A673 (cell line): ENCODE measurements at regions not wholly inside any gene's neighbourhood (a gene's known extent, or its start where the extent isn't known, plus 50 kb on each side); places are given as distances from the start of the nearest gene placed in this dataset.

Experiments used
- BruUV-seq: library from RNA; stranded (reverse); fragments of 400-500 nt; replicated peaks from 2 replicates; lab custom pipeline; 2021; lab: Mats Ljungman, UMichigan
- CTCF ChIA-PET: fragments of 300-600 bp; sonication (Branson Sonifier 250); formaldehyde crosslinking; loops from one replicate; lab custom pipeline; 2022; ENCODE audit warnings: antibody characterized with exemption; lab: Charles Lee
- POLR2A ChIA-PET: fragments of 300-600 bp; sonication (Branson Sonifier 250); formaldehyde crosslinking; loops from one replicate; lab custom pipeline; 2022; ENCODE audit warnings: antibody characterized with exemption; ENCODE audit not compliant: low non-redundant PET; lab: Charles Lee
- DNase-seq: peaks from one replicate; pipeline ENCODE4 v3.0.0-alpha.2; 2015; ENCODE audit warnings: low spot score
- H3K27ac ChIP-seq: fragments of 200-600 bp; sonication (generic); 2 replicates; pipeline ENCODE4 v1.5.1; 2016; ENCODE audit warnings: mixed run types, low read depth, mild to moderate bottlenecking, mixed read lengths, antibody characterized with exemption, low read length; ENCODE audit not compliant: poor library complexity, severe bottlenecking
- H3K27me3 ChIP-seq: fragments of 200-600 bp; sonication (generic); replicated peaks from 2 replicates; pipeline ENCODE4 v1.6.1; 2017; ENCODE audit warnings: mixed run types, low read depth, mild to moderate bottlenecking, mixed read lengths, antibody characterized with exemption, low read length; ENCODE audit not compliant: insufficient read depth, poor library complexity
- H3K36me3 ChIP-seq: fragments of 200-600 bp; sonication (generic); 2 replicates; pipeline ENCODE4 v1.6.1; 2016; ENCODE audit warnings: mixed run types, mild to moderate bottlenecking, mixed read lengths, antibody characterized with exemption, low read length; ENCODE audit not compliant: insufficient read depth, poor library complexity, severe bottlenecking
- H3K4me1 ChIP-seq: fragments of 200-600 bp; sonication (generic); 2 replicates; pipeline ENCODE4 v1.6.1; 2017; ENCODE audit warnings: mixed run types, mild to moderate bottlenecking, mixed read lengths, antibody characterized with exemption, low read length; ENCODE audit not compliant: insufficient read depth, poor library complexity, severe bottlenecking
- H3K4me3 ChIP-seq: fragments of 200-600 bp; sonication (generic); 2 replicates; pipeline ENCODE4 v1.5.1; 2016; ENCODE audit warnings: low read depth, mixed run types, mild to moderate bottlenecking, mixed read lengths, low read length; ENCODE audit not compliant: poor library complexity, severe bottlenecking
- H3K9me3 ChIP-seq: fragments of 200-600 bp; sonication (generic); 2 replicates; pipeline ENCODE4 v1.6.1; 2016; ENCODE audit warnings: mixed run types, low read depth, mild to moderate bottlenecking, mixed read lengths, antibody characterized with exemption, low read length; ENCODE audit not compliant: poor library complexity, severe bottlenecking
- CTCF ChIP-seq: fragments of 300-800, 200-600 bp; sonication (generic); conservative IDR thresholded peaks from 2 replicates; pipeline ENCODE4 v1.5.1; 2017; ENCODE audit warnings: low read depth, mild to moderate bottlenecking, antibody characterized with exemption, low read length, moderate library complexity, mixed read lengths
- EZH2 ChIP-seq: fragments of 200-600 bp; sonication (generic); IDR thresholded peaks from 2 replicates; pipeline ENCODE4 v1.6.1; 2017; ENCODE audit warnings: borderline replicate concordance, low read depth, mild to moderate bottlenecking, mixed read lengths, antibody characterized with exemption, low read length; ENCODE audit not compliant: poor library complexity, severe bottlenecking
- intact Hi-C: fragments of 100-400 bp; cut with micrococcal nuclease; formaldehyde crosslinking; loops from one replicate; pipeline ENCODE4 v1.10.0; 2022; ENCODE audit not compliant: unreplicated experiment

GRCh38 chrX:82556588-82556987, 951.5 kb upstream of the POU3F4 start:
- ChIA-PET POLR2A (no interaction called here), CTCF (no interaction called here)
- no peak for DNase-seq
- Histone ChIP-seq H3K4me3 (no peak overlapping the region), H3K27me3 (no peaks in the 10 kb centered on the region), H3K9me3 (peaks cover 38% of the 10 kb centered on the region), H3K36me3 (no peaks in the 10 kb centered on the region), H3K4me1 (no peaks in the 10 kb centered on the region), H3K27ac (no peak overlapping the region)
- intact Hi-C loops: no loop called here
- BruUV-seq: no TSS peak
- TF ChIP-seq CTCF: no peak
- no peak for TF ChIP-seq EZH2

GRCh38 chrX:82585868-82586267, 922.2 kb upstream of the POU3F4 start:
- ChIA-PET CTCF (no interaction called here), POLR2A (no interaction called here)
- BruUV-seq: no TSS peak
- Histone ChIP-seq H3K27ac (no peak overlapping the region), H3K4me1 (no peaks in the 10 kb centered on the region), H3K4me3 (no peak overlapping the region), H3K36me3 (no peaks in the 10 kb centered on the region), H3K27me3 (no peaks in the 10 kb centered on the region), H3K9me3 (no peaks in the 10 kb centered on the region)
- DNase-seq: no peak
- TF ChIP-seq CTCF (no peak), EZH2 (no peak)
- intact Hi-C loops: no loop called here

- no peaks in the 10 kb centered on the region for H3K36me3 ChIP-seq
- ChIA-PET CTCF (no interaction called here), POLR2A (no interaction called here)
- intact Hi-C loops: no loop called here
- peak; percentile 3 for DNase-seq
- H3K27ac ChIP-seq: no peak overlapping the region
- no peaks in the 10 kb centered on the region for H3K4me1 ChIP-seq
- H3K9me3 ChIP-seq: peaks cover 5% of the 10 kb centered on the region
- no peak overlapping the region for H3K4me3 ChIP-seq
- no peak for TF ChIP-seq CTCF
- no peak for TF ChIP-seq EZH2
- H3K27me3 ChIP-seq: no peaks in the 10 kb centered on the region
- no TSS peak for BruUV-seq
These were observed 918.7 kb upstream of the POU3F4 start for GRCh38 chrX:82589410-82589809.
